ENCODE measurements at regions not wholly inside any gene's neighbourhood (a gene's known extent, or its start where the extent isn't known, plus 50 kb on each side); places are given as distances from the start of the nearest gene placed in this dataset.

DNA sequence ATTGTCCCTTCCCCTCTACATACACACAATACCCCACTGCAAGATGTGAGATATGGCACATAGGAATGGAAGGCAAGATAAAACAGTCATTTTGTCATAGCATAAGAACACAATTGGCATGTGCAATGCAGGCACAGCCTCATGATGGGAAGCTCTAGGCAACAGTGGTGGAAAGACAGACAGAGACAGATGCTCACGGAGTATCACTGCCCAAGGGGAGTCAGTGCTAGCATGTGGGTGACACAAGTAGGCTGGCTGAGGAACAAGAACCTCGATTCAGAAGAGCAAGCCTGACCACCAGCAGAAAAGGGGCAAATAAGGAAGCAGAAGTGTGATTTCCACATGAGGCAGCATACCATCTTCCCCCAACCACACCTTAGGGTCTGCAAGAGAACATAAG lies 323.6 kb downstream of the PAX3 start:
- CTCF ChIA-PET (ENCODE audit: low intra/inter-chr PET ratio): no interaction called here
- intact Hi-C loops (cut with micrococcal nuclease) (no loop called here), in situ Hi-C loops (cut with MboI) (no loop called here)
- WGBS (ENCODE audit: insufficient coverage, low coverage, missing lambda C conversion rate): 0% methylated on average over 2 of the region's 2 CpGs
- no peaks in the 10 kb centered on the region for H3K9me1 ChIP-seq (ENCODE audit: control insufficient read depth, insufficient read depth, low read length)
- no peak for FAIRE-seq
- DNase-seq (ENCODE audit: extremely low read depth in 1 of 4, low spot score in 3 of 4): no peak
- H4K20me1 ChIP-seq (replicated peaks; ENCODE audit: control insufficient read depth, insufficient read depth, low read length): no peaks in the 10 kb centered on the region
- no peak overlapping the region for H3K27ac ChIP-seq (ENCODE audit: extremely low read depth, low read depth, low read length)
- ATAC-seq: no peak
- H3K4me1 ChIP-seq (replicated peaks in 1 of 2; ENCODE audit: control insufficient read depth in 2 of 2, insufficient read depth in 2 of 2, low read length in 2 of 2): no peaks in the 10 kb centered on the region
- H3K4me2 ChIP-seq (ENCODE audit: insufficient read depth, low read length): no peak overlapping the region
- H3K36me3 ChIP-seq (ENCODE audit: control insufficient read depth, insufficient read depth, low read length): no peaks in the 10 kb centered on the region
- no peaks in the 10 kb centered on the region for H3K79me2 ChIP-seq (ENCODE audit: control insufficient read depth, insufficient read depth, low read length)
- H3K9me3 ChIP-seq (replicated peaks; ENCODE audit: control insufficient read depth, insufficient read depth, low read depth, low read length): no peaks in the 10 kb centered on the region
- no peak overlapping the region for H3K9ac ChIP-seq (ENCODE audit: insufficient read depth in 1 of 2, low read depth in 2 of 2, low read length in 2 of 2)
- no TSS peak for BruUV-seq (replicated peaks)
- H3K27me3 ChIP-seq (ENCODE audit: control insufficient read depth in 2 of 2, insufficient read depth in 2 of 2, low read length in 2 of 2): no peaks in the 10 kb centered on the region
- no peak overlapping the region for H2AFZ ChIP-seq (ENCODE audit: low read depth, low read length)
- no peak overlapping the region for H3K4me3 ChIP-seq
- POLR2A ChIA-PET: no interaction called here
- TF ChIP-seq PHTF2 (CRISPR knock-in tag; IDR thresholded peaks at IDR 0.05) (no peak), RFX7 (CRISPR knock-in tag; IDR thresholded peaks at IDR 0.05) (no peak), EZH2 (IDR thresholded peaks at IDR 0.05; ENCODE audit: borderline replicate concordance, low read depth, low read length) (no peak), NR2C2 (CRISPR knock-in tag; IDR thresholded peaks at IDR 0.05) (no peak), NR2C2 (tag; IDR thresholded peaks at IDR 0.05) (no peak), HDAC1 (IDR thresholded peaks at IDR 0.05) (no peak), ZC3H11A (IDR thresholded peaks at IDR 0.05; ENCODE audit: low read depth, low read length) (no peak), RBM17 (IDR thresholded peaks at IDR 0.05; ENCODE audit: borderline replicate concordance, low read depth, low read length) (no peak), BHLHE40 (IDR thresholded peaks at IDR 0.05; ENCODE audit: low read length) (no peak), CREBBP (IDR thresholded peaks at IDR 0.05; ENCODE audit: low read depth, low read length) (no peak), SREBF2 (CRISPR knock-in tag; IDR thresholded peaks at IDR 0.05) (no peak), FOXO4 (CRISPR knock-in tag; IDR thresholded peaks at IDR 0.05) (no peak), ZHX1 (conservative IDR thresholded peaks at IDR 0.05; ENCODE audit: low read length) (no peak), GATAD2A (IDR thresholded peaks at IDR 0.05) (no peak)
- TF ChIP-seq, protein P1, sequence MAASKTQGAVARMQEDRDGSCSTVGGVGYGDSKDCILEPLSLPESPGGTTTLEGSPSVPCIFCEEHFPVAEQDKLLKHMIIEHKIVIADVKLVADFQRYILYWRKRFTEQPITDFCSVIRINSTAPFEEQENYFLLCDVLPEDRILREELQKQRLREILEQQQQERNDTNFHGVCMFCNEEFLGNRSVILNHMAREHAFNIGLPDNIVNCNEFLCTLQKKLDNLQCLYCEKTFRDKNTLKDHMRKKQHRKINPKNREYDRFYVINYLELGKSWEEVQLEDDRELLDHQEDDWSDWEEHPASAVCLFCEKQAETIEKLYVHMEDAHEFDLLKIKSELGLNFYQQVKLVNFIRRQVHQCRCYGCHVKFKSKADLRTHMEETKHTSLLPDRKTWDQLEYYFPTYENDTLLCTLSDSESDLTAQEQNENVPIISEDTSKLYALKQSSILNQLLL (CRISPR knock-in tag; IDR thresholded peaks at IDR 0.05; ENCODE audit: borderline replicate concordance): no peak
- TF ChIP-seq, protein P2, sequence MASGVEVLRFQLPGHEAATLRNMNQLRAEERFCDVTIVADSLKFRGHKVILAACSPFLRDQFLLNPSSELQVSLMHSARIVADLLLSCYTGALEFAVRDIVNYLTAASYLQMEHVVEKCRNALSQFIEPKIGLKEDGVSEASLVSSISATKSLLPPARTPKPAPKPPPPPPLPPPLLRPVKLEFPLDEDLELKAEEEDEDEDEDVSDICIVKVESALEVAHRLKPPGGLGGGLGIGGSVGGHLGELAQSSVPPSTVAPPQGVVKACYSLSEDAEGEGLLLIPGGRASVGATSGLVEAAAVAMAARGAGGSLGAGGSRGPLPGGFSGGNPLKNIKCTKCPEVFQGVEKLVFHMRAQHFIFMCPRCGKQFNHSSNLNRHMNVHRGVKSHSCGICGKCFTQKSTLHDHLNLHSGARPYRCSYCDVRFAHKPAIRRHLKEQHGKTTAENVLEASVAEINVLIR (CRISPR knock-in tag; IDR thresholded peaks at IDR 0.05): no peak

All from K562 (cell line).